GOT3 (cell line): ENCODE measurements at regions not wholly inside any gene's neighbourhood (a gene's known extent, or its start where the extent isn't known, plus 50 kb on each side); places are given as distances from the start of the nearest gene placed in this dataset.

Experiments
- DNase-seq: peaks from one replicate; lab custom pipeline; 2025; ENCODE audit warnings: mixed read lengths; lab: John Stamatoyannopoulos, UW

- DNase-seq = no peak
These were observed 831.5 kb upstream of the NR2F2 start for GRCh38 chr15:95498961-95499360.

DNA sequence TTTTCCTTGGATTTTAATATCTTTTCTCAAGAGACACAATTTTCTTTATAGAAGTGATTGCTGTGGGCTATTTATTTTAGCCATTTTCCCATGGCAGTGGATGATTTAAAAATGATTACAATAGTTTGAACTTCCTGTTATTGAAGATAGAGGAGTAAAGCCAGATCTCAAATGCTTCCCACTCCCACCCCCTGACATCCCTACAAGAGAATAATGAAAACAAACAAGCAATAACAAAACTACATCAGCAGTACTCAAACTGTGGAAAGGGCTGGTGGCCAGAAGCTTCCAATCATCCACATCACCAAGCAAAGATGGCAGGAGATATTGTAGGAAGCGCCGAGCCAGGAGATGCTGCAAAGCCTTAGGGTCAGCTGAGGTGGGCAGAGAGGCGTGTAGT is 831.1 kb upstream of the NR2F2 start:
- DNase-seq = no peak

DNA sequence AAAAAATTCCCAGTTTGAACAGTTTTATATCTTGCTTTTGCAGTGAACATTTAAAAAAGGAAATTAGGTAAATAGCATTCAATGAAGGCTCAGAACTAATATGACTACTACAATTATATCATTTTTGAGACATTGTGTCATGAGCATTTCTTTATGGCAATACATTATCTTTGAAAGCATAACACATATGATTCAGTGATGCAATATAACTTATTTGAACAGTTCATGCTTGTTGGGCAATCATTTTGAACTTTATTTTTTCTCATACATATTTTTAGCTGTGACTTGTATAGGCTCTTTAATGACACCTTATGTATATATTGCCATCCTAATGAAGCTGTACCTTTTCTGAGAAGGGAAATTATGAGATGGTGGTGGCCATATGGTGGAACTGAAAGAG is 828.6 kb upstream of the NR2F2 start:
- no peak for DNase-seq

GRCh38 chr15:95503107-95503506 is 827.4 kb upstream of the NR2F2 start:
- no peak for DNase-seq

GRCh38 chr15:95503640-95504225 is 826.8 kb upstream of the NR2F2 start:
- no peak for DNase-seq

DNA sequence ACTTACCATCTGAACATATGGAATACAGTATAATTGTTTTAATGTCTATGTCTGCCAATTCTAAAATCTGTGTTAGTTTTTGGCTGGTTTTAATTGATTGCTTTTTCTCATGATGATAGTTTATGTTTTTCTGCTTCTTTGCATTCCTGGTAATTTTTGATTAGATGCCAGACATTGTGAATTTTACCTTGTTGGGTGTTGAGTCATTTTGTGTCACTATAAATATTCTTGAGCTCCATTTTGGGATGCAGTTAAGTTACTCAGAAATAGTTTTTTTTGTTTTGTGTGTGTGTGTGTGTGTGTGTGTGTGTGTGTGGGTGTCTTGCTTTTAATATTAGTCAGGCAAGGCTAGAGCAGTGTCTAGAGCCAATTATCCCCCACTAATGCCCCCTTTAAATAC is 818.8 kb upstream of the NR2F2 start:
- DNase-seq = no peak

- DNase-seq = no peak
These were observed 817.6 kb upstream of the NR2F2 start for GRCh38 chr15:95512906-95513305.

DNA sequence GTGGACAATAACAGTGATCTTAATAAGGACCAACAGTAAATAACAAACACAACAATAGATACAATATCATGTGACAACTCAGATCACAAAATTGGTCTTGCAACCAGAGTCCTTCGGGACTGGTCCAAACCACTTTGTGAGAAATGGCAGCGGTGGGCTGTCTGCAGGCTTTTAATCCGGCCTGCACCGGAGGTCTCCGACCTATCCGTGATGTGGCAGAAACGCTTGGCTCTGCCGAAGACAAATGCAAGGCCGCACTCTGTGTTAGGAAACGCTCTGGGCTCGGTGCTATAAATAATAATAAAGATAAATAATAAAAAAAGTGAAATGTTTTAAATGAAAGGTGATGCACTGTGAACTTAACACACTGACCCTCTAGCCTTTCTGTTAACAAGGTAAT is 810.6 kb upstream of the NR2F2 start:
- no peak for DNase-seq

- DNase-seq = no peak
These were observed 810.0 kb upstream of the NR2F2 start for GRCh38 chr15:95520511-95520910.

DNA sequence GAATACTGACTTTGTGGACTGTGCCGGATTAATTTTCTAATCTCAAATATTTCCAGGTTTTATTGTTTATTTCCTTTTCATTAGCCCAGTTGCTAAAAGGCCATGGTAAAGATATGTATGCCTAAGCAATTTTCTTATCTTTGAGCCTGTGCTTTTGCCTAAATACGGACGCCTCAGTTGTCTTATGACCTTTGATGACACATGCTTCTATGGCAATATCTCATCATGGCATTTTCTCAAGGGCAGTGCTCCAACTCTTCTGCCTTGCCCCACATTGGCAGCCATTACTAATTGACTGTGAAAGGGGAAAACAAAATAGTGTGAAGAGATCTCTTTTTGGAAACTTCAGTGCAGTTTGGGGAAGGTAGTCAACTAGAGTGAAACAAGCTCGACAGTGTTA is 809.6 kb upstream of the NR2F2 start:
- DNase-seq = no peak

- no peak for DNase-seq
These were observed 808.0 kb upstream of the NR2F2 start for GRCh38 chr15:95522533-95522932.

GRCh38 chr15:95528920-95529319 is 801.6 kb upstream of the NR2F2 start:
- no peak for DNase-seq

DNA sequence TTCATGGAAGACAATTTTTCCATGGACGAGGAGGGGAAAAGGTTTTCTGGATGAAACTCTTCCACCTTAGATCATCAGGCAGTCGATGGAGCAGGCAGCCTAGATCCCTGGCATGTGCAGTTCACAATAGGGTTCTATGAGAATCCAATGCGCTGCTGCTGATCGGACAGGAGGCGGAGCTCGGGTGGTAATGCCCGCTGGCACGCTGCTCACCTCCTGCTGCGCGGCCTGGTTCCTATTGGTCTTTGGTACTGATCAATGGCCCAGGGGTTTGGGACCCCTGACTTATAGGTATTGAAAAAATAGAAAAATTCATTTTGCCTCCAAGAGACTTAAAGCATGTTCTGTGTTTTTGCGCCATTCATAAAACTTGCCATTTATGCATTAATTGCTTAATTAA is 793.9 kb upstream of the NR2F2 start:
- DNase-seq = no peak

- DNase-seq = no peak
These were observed 791.8 kb upstream of the NR2F2 start for GRCh38 chr15:95538693-95539092.

GRCh38 chr15:95541301-95541700 is 789.2 kb upstream of the NR2F2 start:
- no peak for DNase-seq

DNA sequence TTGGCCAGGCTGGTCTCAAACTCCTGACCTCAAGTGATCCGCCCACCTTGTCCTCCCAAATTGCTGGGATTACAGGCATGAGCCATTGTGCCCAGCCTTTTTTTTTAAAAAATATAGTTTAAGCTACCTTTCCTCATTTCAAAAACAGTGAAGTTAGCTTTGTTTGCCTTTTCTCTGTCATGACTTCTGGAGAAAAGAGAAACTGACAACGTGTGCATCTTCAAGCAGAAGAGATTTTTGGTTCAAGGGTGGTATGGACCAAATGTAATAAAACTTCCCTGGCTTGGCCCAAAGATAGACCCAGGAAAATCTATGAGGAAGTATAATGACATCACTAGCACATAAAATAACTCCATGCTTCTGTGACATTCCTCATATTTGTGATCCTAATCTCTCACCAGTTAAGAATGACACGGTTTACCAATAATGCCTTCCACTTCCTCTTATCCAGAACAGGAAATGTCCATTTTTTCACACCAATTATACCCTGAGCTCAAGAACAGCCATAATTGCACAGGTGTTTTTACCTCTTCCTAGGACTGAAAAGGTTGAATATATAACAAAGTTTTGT is 781.2 kb upstream of the NR2F2 start:
- no peak for DNase-seq

- DNase-seq = no peak
These were observed 779.8 kb upstream of the NR2F2 start for GRCh38 chr15:95550702-95551101.

- DNase-seq = no peak
These were observed 774.3 kb upstream of the NR2F2 start for GRCh38 chr15:95556225-95556624.

DNA sequence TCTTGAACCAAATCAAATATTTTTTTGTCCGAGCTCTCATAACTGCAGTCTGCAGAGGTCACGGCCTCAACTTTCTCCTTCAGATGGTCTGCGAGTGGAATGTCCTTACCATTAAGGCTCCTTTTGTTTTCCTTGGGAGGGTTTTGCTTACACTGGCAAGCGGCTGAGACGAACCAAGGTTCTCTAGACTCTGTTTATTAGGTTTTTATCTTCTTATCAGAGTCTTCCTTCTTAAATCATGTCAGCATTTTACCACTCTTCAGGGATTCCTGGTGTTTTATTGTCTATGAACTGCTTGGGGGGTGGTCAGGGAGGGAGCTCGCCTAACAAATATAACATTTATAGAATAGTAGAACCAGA is 773.7 kb upstream of the NR2F2 start:
- DNase-seq = no peak

GRCh38 chr15:95557226-95558046 is 773.1 kb upstream of the NR2F2 start:
- DNase-seq = no peak

DNA sequence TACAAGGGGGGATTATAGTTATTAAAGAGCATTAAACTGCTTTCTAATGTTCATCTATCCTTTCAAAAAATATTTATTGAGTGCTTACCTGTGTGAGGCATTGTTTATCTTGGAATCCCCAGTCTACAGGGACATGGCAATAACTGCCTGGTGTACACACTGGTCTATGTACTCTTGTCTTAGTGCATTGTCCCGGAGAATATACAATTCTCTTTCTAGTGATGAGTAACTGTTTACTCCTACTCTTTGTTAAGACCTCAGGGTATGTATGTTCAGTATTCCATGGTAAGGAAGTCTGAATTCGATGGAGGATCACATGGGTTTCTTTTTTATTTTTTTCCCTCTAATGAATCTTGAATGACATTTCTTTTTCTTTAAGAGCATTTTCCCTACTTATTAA is 772.4 kb upstream of the NR2F2 start:
- no peak for DNase-seq

GRCh38 chr15:95558916-95559315 is 771.6 kb upstream of the NR2F2 start:
- DNase-seq = no peak

- DNase-seq = no peak
These were observed 770.6 kb upstream of the NR2F2 start for GRCh38 chr15:95559875-95560394.
